Thoracic aorta (tissue), 2 donors: ENCODE measurements at regions not wholly inside any gene's neighbourhood (a gene's known extent, or its start where the extent isn't known, plus 50 kb on each side); places are given as distances from the start of the nearest gene placed in this dataset.

Experiments used
- ATAC-seq: fragments of 150-250 bp; one replicate; pipeline ENCODE4 v1.8.0; 2017; ENCODE audit warnings: low read depth; ENCODE audit not compliant: insufficient number of reproducible peaks, low FRiP score
- DNase-seq: peaks from one replicate; pipeline ENCODE4 v3.0.0-alpha.2; 2020; ENCODE audit warnings: low spot score
- H3K27ac ChIP-seq, 2 donors: fragments of 200-600 bp; sonication (generic); 1 replicate in 1 of 2; 2 replicates in 1 of 2; pipeline ENCODE4 v1.5.1; 2016; ENCODE audit warnings: mild to moderate bottlenecking in 2 of 2, moderate library complexity in 2 of 2
- H3K27me3 ChIP-seq: fragments of 200-600 bp; sonication (generic); replicated peaks from 2 replicates; pipeline ENCODE4 v1.6.0; 2016; ENCODE audit warnings: mild to moderate bottlenecking; ENCODE audit not compliant: insufficient read depth
- H3K36me3 ChIP-seq: fragments of 200-600 bp; sonication (generic); one replicate; pipeline ENCODE4 v1.5.1; 2016
- H3K4me1 ChIP-seq, 2 donors: fragments of 200-600 bp; sonication (generic); 1 replicate in 1 of 2; 2 replicates in 1 of 2; pipeline versions ENCODE4 v1.5.1 to v1.6.0; 2016; ENCODE audit warnings: low read depth in 2 of 2, mild to moderate bottlenecking in 1 of 2; ENCODE audit not compliant: control insufficient read depth in 1 of 2
- H3K4me3 ChIP-seq: fragments of 200-600 bp; sonication (generic); 2 replicates; pipeline ENCODE4 v1.5.1; 2016; ENCODE audit warnings: mild to moderate bottlenecking
- H3K9me3 ChIP-seq: fragments of 200-600 bp; sonication (generic); 2 replicates; pipeline ENCODE4 v1.5.1; 2016
- CTCF ChIP-seq: fragments of 200-600 bp; sonication (generic); IDR thresholded peaks from one replicate; pipeline ENCODE4 v1.5.1; 2019; ENCODE audit warnings: antibody characterized with exemption

- H3K27me3 ChIP-seq, result no peaks in the 10 kb centered on the region
- no peak for ATAC-seq
- DNase-seq, result no peak
These were observed 226.5 kb upstream of the TMEM72 start for GRCh38 chr10:44684661-44685060.

GRCh38 chr10:44685220-44685619 lies 225.9 kb upstream of the TMEM72 start:
- Histone ChIP-seq H3K27ac (no peak overlapping the region), H3K4me1 (peaks cover 2 to 7% of the 10 kb centered on the region in 2 donors), H3K27me3 (no peaks in the 10 kb centered on the region), H3K9me3 (no peaks in the 10 kb centered on the region), H3K4me3 (no peak overlapping the region), H3K36me3 (no peaks in the 10 kb centered on the region)
- no peak for TF ChIP-seq CTCF
- no peak for DNase-seq
- ATAC-seq, result no peak

More at GRCh38 chr10:44684661-44685060, 226.5 kb upstream of the TMEM72 start:
- Histone ChIP-seq H3K36me3 (no peaks in the 10 kb centered on the region), H3K4me1 (peaks cover 8 to 13% of the 10 kb centered on the region in 2 donors), H3K9me3 (no peaks in the 10 kb centered on the region), H3K27ac (no peak overlapping the region), H3K4me3 (no peak overlapping the region)
- TF ChIP-seq CTCF, result no peak

GRCh38 chr10:44685747-44686146 lies 225.4 kb upstream of the TMEM72 start:
- Histone ChIP-seq H3K36me3 (no peaks in the 10 kb centered on the region), H3K4me3 (no peak overlapping the region), H3K9me3 (no peaks in the 10 kb centered on the region), H3K27me3 (no peaks in the 10 kb centered on the region), H3K27ac (no peak overlapping the region), H3K4me1 (peaks cover 0 to 2% of the 10 kb centered on the region in 2 donors)
- no peak for ATAC-seq
- no peak for DNase-seq
- TF ChIP-seq CTCF, result no peak

- Histone ChIP-seq H3K36me3 (no peaks in the 10 kb centered on the region), H3K4me1 (no peaks in the 10 kb centered on the region), H3K4me3 (no peak overlapping the region), H3K9me3 (no peaks in the 10 kb centered on the region), H3K27ac (no peak overlapping the region), H3K27me3 (no peaks in the 10 kb centered on the region)
- no peak for TF ChIP-seq CTCF
- DNase-seq (no peak), ATAC-seq (no peak)
These were observed 221.8 kb upstream of the TMEM72 start for GRCh38 chr10:44689368-44689767.

GRCh38 chr10:44696496-44696895 lies 214.6 kb upstream of the TMEM72 start:
- H3K4me3 ChIP-seq, result no peak overlapping the region
- no peak overlapping the region for H3K27ac ChIP-seq
- peaks cover 6% of the 10 kb centered on the region for H3K9me3 ChIP-seq
- ATAC-seq, result no peak
- H3K36me3 ChIP-seq, result no peaks in the 10 kb centered on the region
- no peak for DNase-seq
- TF ChIP-seq CTCF, result no peak
- no peaks in the 10 kb centered on the region for H3K27me3 ChIP-seq
- no peaks in the 10 kb centered on the region for H3K4me1 ChIP-seq
